ENCODE measurements at regions not wholly inside any gene's neighbourhood (a gene's known extent, or its start where the extent isn't known, plus 50 kb on each side); places are given as distances from the start of the nearest gene placed in this dataset.

DNA sequence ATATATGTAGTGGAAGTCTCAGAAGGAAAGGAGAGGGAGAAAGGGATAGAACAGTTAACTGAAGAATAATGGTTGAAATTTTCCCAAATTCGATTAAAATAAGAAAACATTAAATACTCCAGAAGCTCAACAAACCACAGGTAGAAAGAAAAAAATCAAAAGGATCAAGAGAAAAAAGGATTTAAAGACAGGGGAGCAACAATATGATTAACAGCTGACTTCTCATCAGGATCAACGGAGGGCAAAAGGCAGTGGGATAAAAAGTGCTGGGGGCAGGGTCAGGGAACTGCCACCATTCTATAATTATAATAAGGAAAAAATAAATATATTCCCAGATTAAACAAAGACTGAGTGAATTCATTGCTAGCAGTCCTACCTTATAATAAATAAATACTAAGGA is 55.3 kb downstream of the CDKN2C start:
- no peaks in the 10 kb centered on the region for H3K79me2 ChIP-seq (ENCODE audit: insufficient read depth, low read length)
- no peak overlapping the region for H3K9ac ChIP-seq (ENCODE audit: low read length)
- no peaks in the 10 kb centered on the region for H3K27me3 ChIP-seq (ENCODE audit: low read length)
- no peaks in the 10 kb centered on the region for H4K20me1 ChIP-seq (ENCODE audit: low read depth, low read length)
- no peak overlapping the region for H3K4me2 ChIP-seq (ENCODE audit: low read depth, low read length, poor library complexity, severe bottlenecking)
- no peaks in the 10 kb centered on the region for H3K9me2 ChIP-seq (replicated peaks; ENCODE audit: insufficient read depth, low read length)
- TF ChIP-seq, protein P1, sequence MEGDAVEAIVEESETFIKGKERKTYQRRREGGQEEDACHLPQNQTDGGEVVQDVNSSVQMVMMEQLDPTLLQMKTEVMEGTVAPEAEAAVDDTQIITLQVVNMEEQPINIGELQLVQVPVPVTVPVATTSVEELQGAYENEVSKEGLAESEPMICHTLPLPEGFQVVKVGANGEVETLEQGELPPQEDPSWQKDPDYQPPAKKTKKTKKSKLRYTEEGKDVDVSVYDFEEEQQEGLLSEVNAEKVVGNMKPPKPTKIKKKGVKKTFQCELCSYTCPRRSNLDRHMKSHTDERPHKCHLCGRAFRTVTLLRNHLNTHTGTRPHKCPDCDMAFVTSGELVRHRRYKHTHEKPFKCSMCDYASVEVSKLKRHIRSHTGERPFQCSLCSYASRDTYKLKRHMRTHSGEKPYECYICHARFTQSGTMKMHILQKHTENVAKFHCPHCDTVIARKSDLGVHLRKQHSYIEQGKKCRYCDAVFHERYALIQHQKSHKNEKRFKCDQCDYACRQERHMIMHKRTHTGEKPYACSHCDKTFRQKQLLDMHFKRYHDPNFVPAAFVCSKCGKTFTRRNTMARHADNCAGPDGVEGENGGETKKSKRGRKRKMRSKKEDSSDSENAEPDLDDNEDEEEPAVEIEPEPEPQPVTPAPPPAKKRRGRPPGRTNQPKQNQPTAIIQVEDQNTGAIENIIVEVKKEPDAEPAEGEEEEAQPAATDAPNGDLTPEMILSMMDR (IDR thresholded peaks at IDR 0.05; ENCODE audit: insufficient read depth, low read length, poor library complexity, severe bottlenecking), result no peak
- TF ChIP-seq EZH2phosphoT487 (conservative IDR thresholded peaks at IDR 0.05; ENCODE audit: low read length), result no peak
- H3K4me3 ChIP-seq (ENCODE audit: insufficient read depth, low read length, poor library complexity, severe bottlenecking), result no peak overlapping the region
- no peak overlapping the region for H2AFZ ChIP-seq (ENCODE audit: low read depth, low read length, severe bottlenecking)
- H3K27ac ChIP-seq (ENCODE audit: low read depth, low read length), result no peak overlapping the region
- H3F3A ChIP-seq (ENCODE audit: insufficient read depth), result no peaks in the 10 kb centered on the region
- H3K36me3 ChIP-seq (ENCODE audit: low read length), result 0 out of 2 replicates have a peak, but pooled peaks cover 3% of the 10 kb centered on the region
- H3K9me3 ChIP-seq (ENCODE audit: insufficient read depth, low read length), result no peaks in the 10 kb centered on the region

DNA sequence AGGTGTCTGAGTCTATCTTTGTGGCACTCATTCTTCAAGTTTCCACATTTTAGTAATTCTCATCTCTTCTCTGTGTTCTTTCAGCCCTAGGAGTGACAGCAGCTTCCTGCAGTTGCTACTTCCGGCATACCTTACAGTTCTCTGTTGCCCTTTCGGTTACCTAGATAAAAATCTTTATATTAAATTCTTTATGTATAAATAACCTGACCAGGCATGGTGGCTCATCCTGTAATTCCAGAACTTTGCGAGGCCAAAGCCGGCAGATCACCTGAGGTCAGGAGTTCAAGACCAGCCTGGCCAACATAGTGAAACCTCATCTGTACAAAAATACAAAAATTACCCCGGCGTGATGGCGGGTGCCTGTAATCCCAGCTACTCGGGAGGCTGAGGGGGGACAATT is 62.9 kb downstream of the CDKN2C start:
- H3K27me3 ChIP-seq (ENCODE audit: low read length), result no peaks in the 10 kb centered on the region
- no peaks in the 10 kb centered on the region for H3K9me3 ChIP-seq (ENCODE audit: insufficient read depth, low read length)

DNA sequence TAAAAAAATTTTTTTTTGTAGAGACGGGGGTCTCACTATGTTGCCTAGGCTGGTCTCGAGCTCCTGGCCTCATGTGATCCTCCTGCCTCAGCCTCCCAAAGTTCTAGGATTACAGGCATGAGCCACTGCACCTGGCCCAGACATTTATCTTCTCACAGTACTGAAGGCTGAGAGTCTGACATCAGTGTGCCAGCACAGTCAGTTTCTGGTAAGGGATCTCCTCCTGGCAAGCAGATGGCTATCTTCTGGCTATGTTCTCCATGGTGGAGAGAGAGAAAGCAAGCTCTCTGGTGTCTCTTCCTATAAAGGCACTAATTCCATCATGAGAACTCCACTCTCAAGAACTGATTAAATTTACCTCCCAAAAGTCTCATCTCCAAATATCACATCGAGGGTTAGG is 57.8 kb upstream of the C1orf185 start:
- no peak overlapping the region for H2AFZ ChIP-seq (ENCODE audit: low read depth, low read length, severe bottlenecking)
- H3K79me2 ChIP-seq (ENCODE audit: insufficient read depth, low read length), result no peaks in the 10 kb centered on the region
- no peaks in the 10 kb centered on the region for H4K20me1 ChIP-seq (ENCODE audit: low read depth, low read length)
- no peaks in the 10 kb centered on the region for H3K9me3 ChIP-seq (ENCODE audit: insufficient read depth, low read length)
- H3F3A ChIP-seq (ENCODE audit: insufficient read depth), result no peaks in the 10 kb centered on the region
- TF ChIP-seq, protein P1 (IDR thresholded peaks at IDR 0.05; ENCODE audit: insufficient read depth, low read length, poor library complexity, severe bottlenecking), result no peak
- no peak for TF ChIP-seq EZH2phosphoT487 (conservative IDR thresholded peaks at IDR 0.05; ENCODE audit: low read length)
- H3K27ac ChIP-seq (ENCODE audit: low read depth, low read length), result no peak overlapping the region
- no peaks in the 10 kb centered on the region for H3K27me3 ChIP-seq (ENCODE audit: low read length)
- no peak overlapping the region for H3K4me2 ChIP-seq (ENCODE audit: low read depth, low read length, poor library complexity, severe bottlenecking)
- H3K4me3 ChIP-seq (ENCODE audit: insufficient read depth, low read length, poor library complexity, severe bottlenecking), result no peak overlapping the region
- H3K36me3 ChIP-seq (ENCODE audit: low read length), result no peaks in the 10 kb centered on the region
- no peak overlapping the region for H3K9ac ChIP-seq (ENCODE audit: low read length)
- H3K9me2 ChIP-seq (replicated peaks; ENCODE audit: insufficient read depth, low read length), result no peaks in the 10 kb centered on the region

More for the DNA sequence above, 62.9 kb downstream of the CDKN2C start:
- H3K4me2 ChIP-seq (ENCODE audit: low read depth, low read length, poor library complexity, severe bottlenecking), result no peak overlapping the region
- no peak overlapping the region for H3K27ac ChIP-seq (ENCODE audit: low read depth, low read length)
- H3K9me2 ChIP-seq (replicated peaks; ENCODE audit: insufficient read depth, low read length), result no peaks in the 10 kb centered on the region
- H3F3A ChIP-seq (ENCODE audit: insufficient read depth), result no peaks in the 10 kb centered on the region
- no peaks in the 10 kb centered on the region for H3K36me3 ChIP-seq (ENCODE audit: low read length)
- no peak overlapping the region for H3K9ac ChIP-seq (ENCODE audit: low read length)
- no peaks in the 10 kb centered on the region for H4K20me1 ChIP-seq (ENCODE audit: low read depth, low read length)
- TF ChIP-seq EZH2phosphoT487 (conservative IDR thresholded peaks at IDR 0.05; ENCODE audit: low read length), result no peak
- TF ChIP-seq, protein P1 (IDR thresholded peaks at IDR 0.05; ENCODE audit: insufficient read depth, low read length, poor library complexity, severe bottlenecking), result no peak
- no peaks in the 10 kb centered on the region for H3K79me2 ChIP-seq (ENCODE audit: insufficient read depth, low read length)
- H2AFZ ChIP-seq (ENCODE audit: low read depth, low read length, severe bottlenecking), result no peak overlapping the region
- H3K4me3 ChIP-seq (ENCODE audit: insufficient read depth, low read length, poor library complexity, severe bottlenecking), result no peak overlapping the region

All from SU-DHL-6 (cell line).